Loucy (cell line): ENCODE measurements at regions not wholly inside any gene's neighbourhood (a gene's known extent, or its start where the extent isn't known, plus 50 kb on each side); places are given as distances from the start of the nearest gene placed in this dataset.
"Not testable (repeated sequence)": the region's sequence is repeated elsewhere in the genome, so short reads cannot be mapped to it uniquely, and the experiment has no call there.

Source experiments
- H2AFZ ChIP-seq: fragments of 200-600 bp; sonication (generic); 2 replicates; pipeline ENCODE4 v1.6.0; 2016; ENCODE audit warnings: antibody characterized with exemption, mild to moderate bottlenecking, low read length, moderate library complexity
- H3F3A ChIP-seq: fragments of 200-600 bp; 2 replicates; pipeline ENCODE4 v1.6.0; 2016; ENCODE audit warnings: antibody characterized with exemption, low read depth, mild to moderate bottlenecking
- H3K27me3 ChIP-seq: fragments of 200-600 bp; sonication (generic); 2 replicates; pipeline ENCODE4 v1.6.1; 2014; ENCODE audit warnings: low read length, mild to moderate bottlenecking; ENCODE audit not compliant: insufficient read depth, poor library complexity, severe bottlenecking
- H3K36me3 ChIP-seq: fragments of 200-600 bp; sonication (generic); 2 replicates; pipeline ENCODE4 v1.6.1; 2016; ENCODE audit warnings: low read length; ENCODE audit not compliant: insufficient read depth
- H3K4me1 ChIP-seq: fragments of 200-600 bp; sonication (generic); 2 replicates; pipeline ENCODE4 v1.5.1; 2014; ENCODE audit warnings: low read length, mild to moderate bottlenecking; ENCODE audit not compliant: insufficient read depth, poor library complexity, severe bottlenecking
- H3K4me2 ChIP-seq: fragments of 200-600 bp; sonication (generic); 2 replicates; pipeline ENCODE4 v1.6.0; 2014; ENCODE audit warnings: antibody characterized with exemption, low read length, low read depth, mild to moderate bottlenecking; ENCODE audit not compliant: poor library complexity, severe bottlenecking
- H3K4me3 ChIP-seq: fragments of 200-600 bp; sonication (generic); 2 replicates; pipeline ENCODE4 v1.5.1; 2014; ENCODE audit warnings: low read length, mild to moderate bottlenecking, mixed read lengths; ENCODE audit not compliant: poor library complexity, severe bottlenecking
- H3K79me2 ChIP-seq: fragments of 200-600 bp; sonication (generic); 2 replicates; pipeline ENCODE4 v1.6.1; 2014; ENCODE audit warnings: low read length; ENCODE audit not compliant: insufficient read depth
- H3K9ac ChIP-seq: fragments of 200-600 bp; sonication (generic); 2 replicates; pipeline ENCODE4 v1.6.0; 2014; ENCODE audit warnings: mild to moderate bottlenecking, low read depth, low read length, moderate library complexity; ENCODE audit not compliant: poor library complexity, severe bottlenecking
- H3K9me2 ChIP-seq: fragments of 200-600 bp; sonication (generic); replicated peaks from 2 replicates; pipeline ENCODE4 v1.6.1; 2016; ENCODE audit warnings: low read depth, low read length, mixed read lengths
- H3K9me3 ChIP-seq: fragments of 200-600 bp; sonication (generic); 2 replicates; pipeline ENCODE4 v1.6.1; 2014; ENCODE audit warnings: mild to moderate bottlenecking, antibody characterized with exemption, low read length, low read depth; ENCODE audit not compliant: insufficient read depth
- H4K20me1 ChIP-seq: fragments of 200-600 bp; sonication (generic); 2 replicates; pipeline ENCODE4 v1.6.0; 2014; ENCODE audit warnings: antibody characterized with exemption, low read length, mild to moderate bottlenecking; ENCODE audit not compliant: insufficient read depth, poor library complexity, severe bottlenecking
- CTCF ChIP-seq: fragments of 200-600 bp; sonication (generic); conservative IDR thresholded peaks from 2 replicates; pipeline ENCODE4 v1.5.1; 2014; ENCODE audit warnings: mild to moderate bottlenecking, antibody characterized with exemption, low read length
- EZH2phosphoT487 ChIP-seq: fragments of 200-600 bp; IDR thresholded peaks from 2 replicates; pipeline ENCODE4 v1.6.1; 2018; ENCODE audit warnings: antibody characterized with exemption, mild to moderate bottlenecking, moderate library complexity, borderline replicate concordance

- no peaks in the 10 kb centered on the region for H3K9me2 ChIP-seq
- TF ChIP-seq CTCF (no peak), EZH2phosphoT487 (no peak)
Measured at GRCh38 chr7:17046259-17046658, 164.5 kb upstream of the AGR3 start.

GRCh38 chr7:17046666-17047065 is 164.9 kb upstream of the AGR3 start:
- peaks cover 28% of the 10 kb centered on the region for H3K4me1 ChIP-seq
- H3K36me3 ChIP-seq: no peaks in the 10 kb centered on the region

More at GRCh38 chr7:17046259-17046658, 164.5 kb upstream of the AGR3 start:
- Histone ChIP-seq H3F3A (no peaks in the 10 kb centered on the region), H3K79me2 (no peaks in the 10 kb centered on the region), H3K9ac (no peak overlapping the region), H4K20me1 (no peaks in the 10 kb centered on the region), H3K27me3 (no peaks in the 10 kb centered on the region), H3K4me1 (peaks cover 32% of the 10 kb centered on the region), H3K4me3 (no peak overlapping the region), H3K4me2 (no peak overlapping the region), H3K9me3 (no peaks in the 10 kb centered on the region), H3K36me3 (no peaks in the 10 kb centered on the region), H2AFZ (no peak overlapping the region)

GRCh38 chr7:17053164-17053563 is 171.4 kb upstream of the AGR3 start:
- H3K9me3 ChIP-seq, H3F3A ChIP-seq, H3K27me3 ChIP-seq, H3K9me2 ChIP-seq, H2AFZ ChIP-seq, H3K36me3 ChIP-seq, H3K4me3 ChIP-seq, H3K79me2 ChIP-seq, H4K20me1 ChIP-seq, H3K4me2 ChIP-seq, H3K9ac ChIP-seq: not testable (repeated sequence)
- peaks cover 28% of the 10 kb centered on the region for H3K4me1 ChIP-seq

More at GRCh38 chr7:17046666-17047065, 164.9 kb upstream of the AGR3 start:
- Histone ChIP-seq H3K4me3 (no peak overlapping the region), H3K27me3 (no peaks in the 10 kb centered on the region), H3K4me2 (no peak overlapping the region), H3K9me2 (no peaks in the 10 kb centered on the region), H3K9me3 (no peaks in the 10 kb centered on the region), H3K9ac (no peak overlapping the region), H2AFZ (no peak overlapping the region), H3F3A (no peaks in the 10 kb centered on the region), H4K20me1 (no peaks in the 10 kb centered on the region), H3K79me2 (no peaks in the 10 kb centered on the region)
- TF ChIP-seq EZH2phosphoT487: no peak
- no peak for TF ChIP-seq CTCF

GRCh38 chr7:17054206-17054605 is 172.4 kb upstream of the AGR3 start:
- no peak overlapping the region for H3K4me3 ChIP-seq
- H3K79me2 ChIP-seq: no peaks in the 10 kb centered on the region
- no peaks in the 10 kb centered on the region for H3K27me3 ChIP-seq
- no peak overlapping the region for H2AFZ ChIP-seq
- H4K20me1 ChIP-seq: no peaks in the 10 kb centered on the region
- no peaks in the 10 kb centered on the region for H3F3A ChIP-seq
- H3K9ac ChIP-seq: no peak overlapping the region
- H3K4me2 ChIP-seq: no peak overlapping the region
- H3K9me2 ChIP-seq: no peaks in the 10 kb centered on the region
- peaks cover 38% of the 10 kb centered on the region for H3K4me1 ChIP-seq
- H3K36me3 ChIP-seq: no peaks in the 10 kb centered on the region
- no peaks in the 10 kb centered on the region for H3K9me3 ChIP-seq
- TF ChIP-seq EZH2phosphoT487 (no peak), CTCF (no peak)
